ENCODE measurements at regions not wholly inside any gene's neighbourhood (a gene's known extent, or its start where the extent isn't known, plus 50 kb on each side); places are given as distances from the start of the nearest gene placed in this dataset.

DNA sequence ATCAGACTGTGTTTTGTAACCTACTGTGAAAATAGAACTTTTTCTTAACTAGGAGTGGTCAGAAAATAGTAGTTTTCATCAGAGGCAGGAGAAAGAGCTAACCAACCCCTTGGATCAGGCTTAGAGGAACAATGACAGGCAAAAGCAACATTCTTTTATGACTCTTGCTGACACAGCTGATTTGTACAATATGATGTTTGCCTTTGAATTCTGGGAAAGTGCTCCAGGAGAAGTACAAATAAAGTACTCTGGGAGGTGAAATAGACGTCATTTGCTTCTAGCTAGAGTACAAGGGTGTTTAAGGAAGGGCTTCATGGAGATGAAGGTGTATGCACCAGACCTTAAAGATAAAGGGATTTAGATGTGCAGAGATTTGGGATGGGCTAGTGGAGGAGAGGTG lies 75.1 kb upstream of the KIAA1217 start:
- Histone ChIP-seq H3K9me3 (ENCODE audit: control insufficient read depth, insufficient read depth, low read length) (peaks cover 4% of the 10 kb centered on the region), H3K27ac (ENCODE audit: low read length) (no peak overlapping the region), H3K27me3 (ENCODE audit: control insufficient read depth, insufficient read depth, low read length) (no peaks in the 10 kb centered on the region), H3K36me3 (ENCODE audit: control insufficient read depth, insufficient read depth, low read length) (no peaks in the 10 kb centered on the region), H3K4me1 (ENCODE audit: control insufficient read depth, insufficient read depth, low read length) (no peaks in the 10 kb centered on the region), H3K4me3 (ENCODE audit: low read length) (no peak overlapping the region)
- 3% methylated on average over 1 of the region's 1 CpG for WGBS (ENCODE audit: insufficient coverage)
- intact Hi-C loops (cut with micrococcal nuclease) = no loop called here
- Mint-ChIP-seq H3K36me3 (no peaks in the 10 kb centered on the region), H3K27ac (no peak overlapping the region), H3K4me1 (no peaks in the 10 kb centered on the region), H3K9me3 (peaks cover 2 to 9% of the 10 kb centered on the region in 2 donors), H3K4me3 (no peak overlapping the region), H3K27me3 (ENCODE audit: low read depth in 2 of 2) (no peaks in the 10 kb centered on the region)
- TF ChIP-seq CTCF (IDR thresholded peaks at IDR 0.05) = no peak
- DNase-seq (no peak), ATAC-seq (no peak)

GRCh38 chr10:24136070-24136469 lies 72.9 kb upstream of the KIAA1217 start:
- Mint-ChIP-seq H3K27ac (no peak overlapping the region), H3K27me3 (ENCODE audit: low read depth in 2 of 2) (no peaks in the 10 kb centered on the region), H3K36me3 (peaks cover under 1% of the 10 kb centered on the region), H3K4me3 (no peak overlapping the region), H3K4me1 (no peaks in the 10 kb centered on the region), H3K9me3 (peaks cover 2 to 9% of the 10 kb centered on the region in 2 donors)
- H3K27ac ChIP-seq (ENCODE audit: low read length) = no peak overlapping the region
- TF ChIP-seq CTCF (IDR thresholded peaks at IDR 0.05) = no peak
- no peak overlapping the region for H3K4me3 ChIP-seq (ENCODE audit: low read length)
- H3K36me3 ChIP-seq (ENCODE audit: control insufficient read depth, insufficient read depth, low read length) = no peaks in the 10 kb centered on the region
- DNase-seq (no peak), ATAC-seq (no peak)
- peaks cover 4% of the 10 kb centered on the region for H3K9me3 ChIP-seq (ENCODE audit: control insufficient read depth, insufficient read depth, low read length)
- 54% methylated on average over 4 of the region's 4 CpGs for WGBS (ENCODE audit: insufficient coverage)
- H3K4me1 ChIP-seq (ENCODE audit: control insufficient read depth, insufficient read depth, low read length) = no peaks in the 10 kb centered on the region
- H3K27me3 ChIP-seq (ENCODE audit: control insufficient read depth, insufficient read depth, low read length) = no peaks in the 10 kb centered on the region
- intact Hi-C loops (cut with micrococcal nuclease) = no loop called here

- no peak for TF ChIP-seq CTCF (IDR thresholded peaks at IDR 0.05)
- WGBS (ENCODE audit: insufficient coverage) = 88% methylated on average over 6 of the region's 6 CpGs
- intact Hi-C loops (cut with micrococcal nuclease) = no loop called here
- H3K27me3 Mint-ChIP-seq (ENCODE audit: low read depth in 2 of 2) = no peaks in the 10 kb centered on the region
- no peak for DNase-seq
- no peaks in the 10 kb centered on the region for H3K9me3 ChIP-seq (ENCODE audit: control insufficient read depth, insufficient read depth, low read length)
- H3K36me3 ChIP-seq (ENCODE audit: control insufficient read depth, insufficient read depth, low read length) = no peaks in the 10 kb centered on the region
- H3K4me3 ChIP-seq (ENCODE audit: low read length) = no peak overlapping the region
- no peak for ATAC-seq
- peaks cover 0 to 9% of the 10 kb centered on the region in 2 donors for H3K9me3 Mint-ChIP-seq
- no peaks in the 10 kb centered on the region for H3K4me1 Mint-ChIP-seq
- H3K27me3 ChIP-seq (ENCODE audit: control insufficient read depth, insufficient read depth, low read length) = no peaks in the 10 kb centered on the region
- H3K4me1 ChIP-seq (ENCODE audit: control insufficient read depth, insufficient read depth, low read length) = no peaks in the 10 kb centered on the region
- H3K36me3 Mint-ChIP-seq = no peaks in the 10 kb centered on the region
- H3K4me3 Mint-ChIP-seq = no peak overlapping the region
- no peak overlapping the region for H3K27ac ChIP-seq (ENCODE audit: low read length)
- no peak overlapping the region for H3K27ac Mint-ChIP-seq
Observed at GRCh38 chr10:24147321-24147720, 61.6 kb upstream of the KIAA1217 start.

DNA sequence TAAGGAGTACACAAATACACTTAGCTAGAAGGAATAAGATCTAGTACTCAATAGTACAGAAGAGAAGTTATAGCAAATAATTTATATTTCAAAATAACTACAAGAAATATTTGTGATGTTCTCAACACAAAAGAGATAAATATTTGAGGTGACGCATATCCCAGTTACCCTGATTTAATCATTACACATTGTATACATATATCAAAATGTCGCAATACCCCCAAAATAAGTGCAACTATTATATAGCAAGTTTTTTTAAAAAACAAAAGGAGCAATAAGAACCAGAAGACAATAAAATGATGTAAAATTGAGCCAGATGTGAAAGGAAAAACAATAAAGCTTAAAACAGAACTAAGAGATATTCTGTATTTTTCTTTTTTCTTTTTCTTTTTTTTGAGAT lies 59.3 kb upstream of the KIAA1217 start:
- Histone ChIP-seq H3K4me3 (ENCODE audit: low read length) (no peak overlapping the region), H3K9me3 (ENCODE audit: control insufficient read depth, insufficient read depth, low read length) (no peaks in the 10 kb centered on the region), H3K4me1 (ENCODE audit: control insufficient read depth, insufficient read depth, low read length) (no peaks in the 10 kb centered on the region), H3K36me3 (ENCODE audit: control insufficient read depth, insufficient read depth, low read length) (no peaks in the 10 kb centered on the region), H3K27me3 (ENCODE audit: control insufficient read depth, insufficient read depth, low read length) (no peaks in the 10 kb centered on the region), H3K27ac (ENCODE audit: low read length) (no peak overlapping the region)
- no peaks in the 10 kb centered on the region for H3K36me3 Mint-ChIP-seq
- DNase-seq (no peak), ATAC-seq (no peak)
- H3K27me3 Mint-ChIP-seq (ENCODE audit: low read depth in 2 of 2) = no peaks in the 10 kb centered on the region
- no peaks in the 10 kb centered on the region for H3K4me1 Mint-ChIP-seq
- H3K4me3 Mint-ChIP-seq = no peak overlapping the region
- no CpG with 5 or more reads among the region's 2 CpGs for WGBS (ENCODE audit: insufficient coverage)
- peaks cover 0 to 4% of the 10 kb centered on the region in 2 donors for H3K9me3 Mint-ChIP-seq
- H3K27ac Mint-ChIP-seq = no peak overlapping the region
- TF ChIP-seq CTCF (IDR thresholded peaks at IDR 0.05) = no peak
- intact Hi-C loops (cut with micrococcal nuclease) = no loop called here

Data from natural killer cell (primary cell).